ENCODE measurements at regions not wholly inside any gene's neighbourhood (a gene's known extent, or its start where the extent isn't known, plus 50 kb on each side); places are given as distances from the start of the nearest gene placed in this dataset.

- DNase-seq = no peak
- intact Hi-C loops (cut with DNase I) = no loop called here
- TF ChIP-seq CTCF (IDR thresholded peaks at IDR 0.05) = no peak
- no peak overlapping the region for H3K27ac ChIP-seq
- ATAC-seq = no peak
- no peaks in the 10 kb centered on the region for H3K9me3 ChIP-seq
- no peaks in the 10 kb centered on the region for H3K27me3 ChIP-seq
- H3K36me3 ChIP-seq = no peaks in the 10 kb centered on the region
- 73 to 82% methylated on average over 1 of the region's 1 CpG for WGBS, 2 donors
- H3K4me1 ChIP-seq = no peaks in the 10 kb centered on the region
- H3K4me3 ChIP-seq = no peak overlapping the region
These were observed 585.2 kb upstream of the C9orf72 start for GRCh38 chr9:28158451-28158850.

- no peak overlapping the region for H3K27ac ChIP-seq
- ATAC-seq (no peak), DNase-seq (no peak)
- intact Hi-C loops (cut with DNase I) = no loop called here
- H3K4me1 ChIP-seq = no peaks in the 10 kb centered on the region
- no peaks in the 10 kb centered on the region for H3K36me3 ChIP-seq
- no peaks in the 10 kb centered on the region for H3K9me3 ChIP-seq
- no peak overlapping the region for H3K4me3 ChIP-seq
- 74 to 76% methylated on average over 3 of the region's 3 CpGs for WGBS, 2 donors
- TF ChIP-seq CTCF (IDR thresholded peaks at IDR 0.05) = no peak
- no peaks in the 10 kb centered on the region for H3K27me3 ChIP-seq
These were observed 590.3 kb upstream of the C9orf72 start for GRCh38 chr9:28163619-28164018.

GRCh38 chr9:28166179-28166578 is 592.9 kb upstream of the C9orf72 start:
- WGBS, 2 donors = 72 to 81% methylated on average over 2 of the region's 2 CpGs
- DNase-seq (no peak), ATAC-seq (no peak)
- H3K27me3 ChIP-seq = no peaks in the 10 kb centered on the region
- peaks cover 0 to 1% (median 0%) of the 10 kb centered on the region in 11 donors for H3K9me3 ChIP-seq
- no peaks in the 10 kb centered on the region for H3K36me3 ChIP-seq
- H3K4me1 ChIP-seq = no peaks in the 10 kb centered on the region
- no peak overlapping the region for H3K4me3 ChIP-seq
- no peak overlapping the region for H3K27ac ChIP-seq
- intact Hi-C loops (cut with DNase I) = no loop called here
- no peak for TF ChIP-seq CTCF (IDR thresholded peaks at IDR 0.05)

GRCh38 chr9:28177142-28177541 is 603.9 kb upstream of the C9orf72 start:
- no peaks in the 10 kb centered on the region for H3K36me3 ChIP-seq
- H3K9me3 ChIP-seq = peaks cover 0 to 14% (median 0%) of the 10 kb centered on the region in 11 donors
- intact Hi-C loops (cut with DNase I) = no loop called here
- TF ChIP-seq CTCF (IDR thresholded peaks at IDR 0.05) = no peak
- DNase-seq (no peak), ATAC-seq (no peak)
- 77 to 85% methylated on average over 2 of the region's 2 CpGs for WGBS, 2 donors
- H3K27ac ChIP-seq = no peak overlapping the region
- H3K4me3 ChIP-seq = no peak overlapping the region
- H3K4me1 ChIP-seq = no peaks in the 10 kb centered on the region
- H3K27me3 ChIP-seq = no peaks in the 10 kb centered on the region

GRCh38 chr9:28177925-28178324 is 604.6 kb upstream of the C9orf72 start:
- ATAC-seq = no peak
- 81 to 90% methylated on average over 4 of the region's 4 CpGs for WGBS, 2 donors
- no peaks in the 10 kb centered on the region for H3K27me3 ChIP-seq

More at GRCh38 chr9:28177925-28178324, 604.6 kb upstream of the C9orf72 start:
- H3K9me3 ChIP-seq = peaks cover 0 to 18% (median 0%) of the 10 kb centered on the region in 11 donors
- no peaks in the 10 kb centered on the region for H3K36me3 ChIP-seq
- intact Hi-C loops (cut with DNase I) = no loop called here
- no peaks in the 10 kb centered on the region for H3K4me1 ChIP-seq
- H3K27ac ChIP-seq = no peak overlapping the region
- no peak for DNase-seq
- H3K4me3 ChIP-seq = no peak overlapping the region
- TF ChIP-seq CTCF (IDR thresholded peaks at IDR 0.05) = no peak
